NOMO-1 (cell line): ENCODE measurements at regions not wholly inside any gene's neighbourhood (a gene's known extent, or its start where the extent isn't known, plus 50 kb on each side); places are given as distances from the start of the nearest gene placed in this dataset.

Experiments used
- DNase-seq, 2 experiments: peaks; one replicate each; lab custom pipeline; 2025; ENCODE audit not compliant: unreplicated experiment in 2 of 2; lab: John Stamatoyannopoulos, UW

DNA sequence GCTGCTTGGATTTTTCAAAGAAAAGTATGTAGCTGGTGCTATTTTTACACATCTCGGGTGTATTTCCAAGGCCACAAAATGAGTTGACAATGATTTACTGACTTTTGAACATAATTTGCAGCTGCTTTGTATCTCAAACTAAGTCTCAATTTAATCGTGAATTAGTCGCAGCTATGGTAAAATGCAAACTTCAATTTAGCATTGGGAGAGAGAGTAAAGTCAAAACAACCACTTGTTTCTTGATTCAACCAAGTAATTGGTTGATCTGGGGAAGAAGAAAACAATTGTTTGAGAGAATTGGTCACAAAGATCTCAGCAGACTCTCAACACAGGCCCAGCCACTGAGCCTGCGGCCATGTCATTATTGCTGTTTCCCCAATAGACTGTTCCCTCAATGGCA, 75.0 kb upstream of the DYRK2 start:
- no peak for DNase-seq

DNA sequence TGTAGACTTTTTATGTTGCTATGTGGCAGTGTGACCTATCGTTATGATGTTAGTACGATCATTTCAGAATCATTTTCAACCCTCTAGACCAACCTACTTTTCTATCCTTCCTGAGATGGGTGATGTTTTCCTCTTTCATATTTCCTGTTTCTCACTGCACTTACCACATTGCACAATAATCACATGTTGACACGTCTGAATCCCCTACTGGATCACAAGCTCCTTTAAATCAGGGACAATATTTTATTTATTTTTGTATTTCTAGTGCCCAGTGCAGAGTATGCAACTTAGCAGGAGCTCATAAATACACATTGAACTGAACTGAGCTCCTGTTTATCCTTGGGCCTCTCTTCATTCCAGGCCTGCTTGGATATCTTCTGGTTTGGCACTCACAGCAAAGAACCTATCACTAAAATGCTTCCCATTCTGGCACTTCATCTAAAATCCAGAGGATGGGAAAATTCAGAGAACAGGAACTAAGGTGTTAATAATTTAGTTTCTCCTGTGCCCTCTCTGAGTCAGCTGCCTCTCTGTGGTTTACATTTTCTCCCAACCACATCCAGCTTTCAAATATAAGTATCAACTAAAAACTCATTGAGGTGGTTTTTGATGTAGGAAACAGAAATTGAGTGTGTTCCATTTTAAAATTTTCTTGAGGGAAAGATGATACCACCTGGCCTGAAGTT, 69.4 kb upstream of the DYRK2 start:
- peak in 1 of 2 experiments; percentile 39 for DNase-seq

DNA sequence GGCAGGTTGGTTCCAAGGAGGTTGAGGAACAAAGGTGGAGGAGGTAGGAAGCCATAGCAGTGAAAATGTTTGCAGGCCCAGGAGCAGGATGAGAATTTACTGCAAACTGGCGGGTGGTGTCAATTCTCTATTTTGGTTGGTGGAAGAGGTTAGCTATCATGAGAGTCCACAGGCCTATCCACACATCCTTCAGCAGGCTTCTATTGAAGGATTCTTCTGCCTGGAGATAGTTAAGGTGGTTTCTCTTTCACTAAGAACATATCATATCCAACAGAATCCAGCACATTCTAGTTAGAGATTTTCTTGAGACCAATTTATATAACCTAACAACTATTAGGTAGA, 68.9 kb upstream of the DYRK2 start:
- DNase-seq = no peak

DNA sequence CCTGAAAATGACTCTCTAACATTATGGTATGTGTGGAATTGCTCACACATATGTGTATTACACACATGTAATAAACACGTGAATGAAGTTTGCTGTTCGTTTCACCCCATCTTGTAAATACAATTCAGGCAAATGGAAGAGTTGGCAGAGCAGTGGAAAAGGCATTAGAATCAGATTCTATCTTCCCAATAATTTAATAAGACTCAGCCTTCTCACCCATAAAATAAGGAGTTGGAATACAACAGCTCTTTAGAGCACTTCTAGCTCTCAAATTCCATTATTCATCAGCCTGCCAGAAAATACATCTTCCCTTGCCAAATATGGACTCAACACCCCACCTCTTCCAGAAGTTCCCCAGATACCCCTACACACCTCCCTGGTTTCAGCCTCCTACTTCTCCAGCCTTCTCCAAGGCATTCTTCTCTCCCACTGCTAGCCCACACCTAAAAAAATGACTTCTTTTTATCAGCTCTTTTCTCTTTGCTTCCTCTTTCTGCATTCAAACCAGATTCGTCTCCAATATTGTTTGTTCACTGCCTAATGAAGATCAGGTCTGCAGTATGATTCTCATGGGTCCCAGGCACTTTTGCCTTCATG, 66.2 kb upstream of the DYRK2 start:
- no peak for DNase-seq

DNA sequence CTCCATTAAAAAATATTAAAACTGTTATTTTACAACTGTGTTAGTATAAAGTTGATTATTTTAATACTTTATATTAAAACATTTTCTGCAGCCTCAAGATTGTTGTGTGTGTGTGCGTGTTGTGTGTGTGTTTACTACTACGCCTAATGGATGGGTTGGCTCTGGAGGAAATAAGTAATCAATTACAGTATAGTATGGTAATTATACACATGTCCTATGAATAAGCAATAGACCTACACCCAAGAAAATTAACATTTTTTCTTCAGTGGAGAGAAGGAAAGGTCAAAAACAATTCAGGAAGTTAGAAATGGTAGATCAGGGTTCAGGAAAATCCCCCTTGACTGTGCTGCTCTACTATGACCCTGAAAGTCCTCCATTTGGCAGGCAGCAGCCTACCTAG, 65.7 kb upstream of the DYRK2 start:
- DNase-seq = no peak

DNA sequence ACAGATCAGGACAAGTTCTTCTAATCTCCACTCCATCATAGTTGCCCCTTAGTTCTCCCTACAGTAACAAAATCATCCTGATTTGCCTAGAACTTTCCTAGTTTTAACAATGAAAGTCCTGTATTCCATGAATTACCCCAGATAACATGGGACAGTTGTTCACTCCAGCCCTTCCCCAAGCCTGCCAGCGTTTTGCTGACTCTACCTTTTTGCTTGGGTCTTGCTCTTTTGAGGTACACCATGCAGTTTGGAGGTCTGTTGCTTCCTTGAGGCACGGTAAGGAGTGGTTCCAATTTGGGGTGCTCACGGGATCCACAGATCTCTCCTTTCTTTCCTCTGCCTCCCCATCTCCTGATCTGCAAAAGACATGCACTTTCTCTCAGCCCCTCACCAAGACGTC, 61.6 kb upstream of the DYRK2 start:
- no peak for DNase-seq

DNA sequence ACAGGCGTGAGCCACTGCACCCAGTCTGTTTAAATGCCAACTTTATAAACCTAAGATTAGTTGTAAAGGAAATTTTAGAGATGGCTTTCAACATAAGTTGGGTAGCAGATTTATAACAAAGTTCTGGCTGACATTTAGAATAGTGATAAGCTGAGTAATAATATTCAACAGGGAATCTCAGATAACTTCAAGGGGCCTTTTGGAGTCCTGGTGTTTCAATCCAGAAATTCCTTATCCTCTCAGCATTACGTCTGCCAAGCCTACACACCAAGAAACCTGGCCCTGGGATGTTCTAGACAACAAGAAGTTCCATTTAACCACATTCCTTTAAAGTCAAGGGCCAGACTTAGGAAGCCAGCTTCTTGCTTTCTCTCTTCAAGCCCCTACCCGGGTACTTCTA, 59.5 kb upstream of the DYRK2 start:
- no peak for DNase-seq

DNA sequence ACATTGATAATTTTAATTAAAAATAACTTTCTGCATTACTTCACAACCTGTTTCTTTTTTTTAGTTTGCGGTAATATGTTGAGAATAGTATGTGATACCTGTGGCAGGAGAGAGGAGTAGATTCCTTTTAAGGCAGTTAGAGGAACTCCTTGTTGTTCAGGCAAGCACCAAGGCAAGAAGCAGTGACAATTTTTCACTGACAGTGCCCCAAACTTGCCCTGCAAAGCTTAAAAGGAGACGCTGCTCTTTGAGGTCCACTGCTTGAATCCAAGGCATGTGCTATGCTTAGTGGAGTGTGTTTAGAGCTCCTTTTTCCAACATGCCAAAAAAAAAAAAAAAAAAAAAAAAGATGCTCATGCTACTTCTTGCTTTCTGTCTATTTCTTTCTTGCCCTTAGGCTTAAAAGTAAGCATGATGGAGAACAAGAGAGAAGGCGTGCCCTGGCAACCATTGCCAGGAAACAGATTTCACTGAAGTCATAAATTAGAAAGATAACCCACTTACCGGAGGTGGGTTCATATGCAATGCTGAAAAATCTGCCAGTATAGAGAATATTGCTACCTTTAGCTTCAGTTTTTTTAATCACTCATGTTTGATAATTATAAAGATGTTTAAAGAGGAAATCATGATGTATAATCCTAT, 58.3 kb upstream of the DYRK2 start:
- no peak for DNase-seq

DNA sequence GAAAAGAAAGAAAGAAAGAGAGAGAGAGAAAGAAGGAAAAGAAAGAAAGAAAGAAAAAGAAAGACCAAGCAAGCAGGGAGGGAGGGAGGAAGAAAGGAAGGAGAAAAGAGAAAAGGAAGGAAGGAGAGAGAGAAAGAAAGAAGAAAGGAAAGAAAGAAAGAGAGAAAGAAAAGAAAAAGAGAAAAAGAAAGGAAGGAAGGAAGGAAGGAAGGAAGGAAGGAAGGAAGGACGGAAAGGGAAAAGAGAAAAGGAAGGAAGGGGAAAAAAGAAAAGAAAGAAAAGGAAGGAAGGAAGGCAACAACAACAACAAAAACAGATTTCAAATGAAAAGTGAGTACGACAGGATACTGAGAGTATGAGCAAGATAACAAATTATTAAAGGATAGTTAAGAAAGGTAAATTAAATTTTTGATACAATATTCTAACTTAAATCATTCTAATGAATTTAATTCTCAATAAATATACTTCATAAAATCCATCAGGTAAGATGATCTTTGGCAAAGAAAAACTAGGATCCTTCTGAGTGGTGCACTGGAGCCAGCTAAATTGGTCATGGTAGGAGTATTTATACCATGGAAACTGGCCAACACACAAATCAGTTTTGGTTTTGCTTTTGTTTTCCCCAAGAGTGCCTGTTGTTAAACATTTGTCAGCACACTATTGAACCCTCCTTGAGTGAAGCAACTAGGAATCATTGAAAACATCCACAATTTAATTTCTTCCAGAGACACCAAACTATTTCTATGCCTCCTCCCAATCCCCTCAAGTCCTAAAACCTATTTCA, 56.1 kb upstream of the DYRK2 start:
- DNase-seq = peak in 1 of 2 experiments; percentile 9

DNA sequence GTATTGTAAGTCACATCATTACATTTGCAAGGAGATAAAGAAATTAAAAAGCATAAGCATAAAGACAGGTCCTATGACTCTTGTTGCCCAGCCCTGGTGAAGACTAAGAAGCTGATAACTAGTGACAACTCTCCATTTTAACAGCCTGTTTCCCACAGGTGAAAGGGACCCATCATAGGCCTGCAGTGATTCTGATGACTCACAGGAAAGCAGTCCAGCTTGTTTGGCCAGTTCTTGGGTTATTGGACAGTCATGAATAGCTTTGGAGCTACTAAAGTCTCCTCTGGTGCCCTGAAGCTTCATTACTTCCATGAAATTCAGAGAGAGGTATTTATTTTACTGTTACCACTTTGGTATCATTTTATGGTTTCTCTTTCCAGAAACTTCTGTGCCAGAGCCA, 55.5 kb upstream of the DYRK2 start:
- DNase-seq = no peak

DNA sequence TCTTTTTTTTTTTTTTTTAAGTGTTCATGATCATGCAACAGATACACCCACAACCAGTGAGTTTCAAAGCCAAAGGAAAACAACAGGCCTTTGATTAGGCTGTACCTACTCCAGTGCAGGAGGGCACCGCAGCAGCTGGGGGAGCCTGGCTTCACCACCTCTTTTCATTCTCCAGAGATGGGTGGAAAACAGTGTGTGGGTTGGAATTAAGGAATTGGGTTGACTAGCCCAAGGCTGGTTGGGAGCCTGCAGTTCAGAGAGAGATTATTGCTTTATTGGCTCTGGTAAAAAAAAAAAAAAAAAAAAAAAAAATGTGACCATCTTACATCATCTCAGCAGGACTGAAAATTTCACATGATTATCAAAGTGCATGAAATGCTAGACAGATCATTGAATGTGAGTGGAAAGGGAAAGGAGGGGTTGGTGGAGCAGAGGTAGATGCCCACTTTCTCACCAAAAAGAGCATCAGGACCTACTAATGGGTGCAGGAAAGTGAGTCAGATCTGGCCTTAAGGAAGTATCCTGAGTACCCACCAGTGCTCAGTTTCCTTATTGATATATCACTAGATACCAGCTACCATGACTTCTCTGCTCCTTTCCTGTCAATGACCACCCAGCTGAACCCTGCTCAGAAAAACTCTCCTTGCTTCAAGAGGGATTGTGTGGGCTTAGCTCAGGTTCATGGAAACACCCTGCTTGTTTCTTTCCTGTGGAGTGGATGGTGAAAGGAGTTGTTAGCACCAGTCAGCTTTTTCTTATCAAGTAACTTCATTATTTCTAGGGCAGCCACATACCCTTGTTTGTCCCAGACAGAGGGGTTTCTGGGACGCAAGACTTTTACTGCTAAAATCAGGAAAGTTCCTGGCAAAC, 54.8 kb upstream of the DYRK2 start:
- no peak for DNase-seq

DNA sequence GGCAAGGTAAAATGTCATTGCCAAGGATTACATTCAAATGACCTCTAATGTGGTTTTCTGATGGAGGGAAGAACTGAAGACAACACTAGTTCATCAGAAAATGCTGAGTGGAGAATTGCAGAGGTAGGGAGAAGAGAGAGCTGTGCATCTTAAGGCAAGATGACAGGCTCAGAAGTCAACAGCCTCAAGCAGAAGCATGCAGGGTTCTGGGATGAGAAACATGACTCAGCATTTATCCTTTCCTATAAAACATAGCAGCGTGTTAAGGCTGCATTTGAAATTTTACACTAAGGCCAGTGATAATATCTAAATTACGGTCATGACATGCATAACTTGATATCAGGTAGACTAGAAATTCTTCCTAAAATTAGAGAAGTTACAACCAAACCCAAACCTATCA, 53.7 kb upstream of the DYRK2 start:
- DNase-seq = no peak

DNA sequence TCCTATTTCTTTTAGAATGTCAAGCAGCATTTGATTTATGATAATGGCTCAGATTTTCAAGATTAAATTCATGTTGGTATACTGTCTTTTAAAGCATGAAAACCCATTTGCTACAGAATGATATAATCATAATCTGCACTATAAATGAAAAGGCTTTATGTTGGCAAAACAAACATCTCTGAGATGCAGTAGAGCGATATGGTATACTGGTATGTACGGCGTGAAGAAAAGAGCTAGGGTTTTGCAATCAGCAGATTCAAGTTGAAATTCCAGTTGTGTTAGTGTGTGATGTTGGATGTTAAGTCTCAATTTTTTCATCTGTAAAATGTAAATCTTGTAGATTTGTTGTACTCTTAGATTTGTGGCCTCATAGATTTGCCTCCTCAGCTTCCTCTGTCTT, 53.2 kb upstream of the DYRK2 start:
- DNase-seq = no peak

DNA sequence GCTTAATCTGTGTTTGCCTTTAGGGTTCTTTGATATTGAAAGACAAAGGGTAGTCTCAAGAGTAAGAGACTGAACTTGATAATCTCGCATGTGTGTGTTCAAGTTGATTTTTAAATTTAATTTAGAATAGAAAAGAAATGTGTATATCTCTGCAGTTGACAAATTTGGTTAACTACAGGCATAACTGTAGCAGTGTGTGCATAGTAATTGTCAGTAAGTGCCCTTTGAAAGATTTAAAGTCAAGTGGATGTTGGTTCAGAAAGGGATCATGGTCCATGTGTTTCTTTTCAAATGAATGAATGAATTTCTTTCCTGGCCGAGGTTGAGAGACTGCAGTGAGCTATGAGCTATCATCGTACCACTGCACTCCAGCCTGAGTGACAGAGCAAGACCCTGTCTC, 49.9 kb upstream of the DYRK2 start:
- DNase-seq = no peak
